GM19324 (cell line): ENCODE measurements at regions not wholly inside any gene's neighbourhood (a gene's known extent, or its start where the extent isn't known, plus 50 kb on each side); places are given as distances from the start of the nearest gene placed in this dataset.

Experiments
- ATAC-seq: cut with Tn5 transposase; IDR thresholded peaks from one replicate; pipeline ENCODE4 v1.9.1; 2021; ENCODE audit warnings: mild to moderate bottlenecking, moderate library complexity; ENCODE audit not compliant: unreplicated experiment, low FRiP score

DNA sequence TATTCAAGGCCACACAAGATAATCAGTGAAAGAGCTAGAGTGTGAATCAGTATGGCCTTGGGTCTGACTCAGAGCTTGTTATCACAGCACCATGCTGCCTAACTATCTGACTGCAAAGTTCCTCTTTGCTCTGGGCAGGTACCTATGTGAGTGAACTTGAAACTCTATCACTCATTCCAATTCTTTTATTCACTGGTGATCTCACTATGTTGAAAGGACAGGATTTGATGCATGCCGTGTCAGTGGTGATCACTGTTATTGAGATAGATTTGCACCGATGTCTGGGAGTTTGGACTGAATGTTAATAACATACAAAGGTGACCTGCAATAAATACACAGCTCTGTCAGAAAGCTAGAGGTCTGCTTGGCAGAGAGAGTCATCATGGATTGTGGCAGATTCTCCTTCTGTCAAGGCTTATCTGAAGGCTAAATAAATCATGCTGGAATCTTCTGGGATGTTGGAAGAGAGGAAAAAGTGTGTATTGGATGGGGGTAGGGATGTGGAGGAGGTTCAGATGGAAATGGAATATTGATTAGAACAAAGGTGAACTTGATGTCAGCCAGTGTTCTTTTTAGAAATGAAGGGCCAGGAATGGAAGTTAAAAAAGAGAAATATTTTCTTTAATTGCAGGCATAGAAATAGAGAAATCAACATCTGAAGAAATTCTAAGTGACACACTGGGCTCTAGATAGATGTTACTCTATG, 91.8 kb upstream of the TNC start:
- no peak for ATAC-seq

- no peak for ATAC-seq
Measured at GRCh38 chr9:115210699-115211098, 92.7 kb upstream of the TNC start.

- peak; percentile 74 for ATAC-seq
Measured at GRCh38 chr9:115211413-115212124, 93.6 kb upstream of the TNC start.

DNA sequence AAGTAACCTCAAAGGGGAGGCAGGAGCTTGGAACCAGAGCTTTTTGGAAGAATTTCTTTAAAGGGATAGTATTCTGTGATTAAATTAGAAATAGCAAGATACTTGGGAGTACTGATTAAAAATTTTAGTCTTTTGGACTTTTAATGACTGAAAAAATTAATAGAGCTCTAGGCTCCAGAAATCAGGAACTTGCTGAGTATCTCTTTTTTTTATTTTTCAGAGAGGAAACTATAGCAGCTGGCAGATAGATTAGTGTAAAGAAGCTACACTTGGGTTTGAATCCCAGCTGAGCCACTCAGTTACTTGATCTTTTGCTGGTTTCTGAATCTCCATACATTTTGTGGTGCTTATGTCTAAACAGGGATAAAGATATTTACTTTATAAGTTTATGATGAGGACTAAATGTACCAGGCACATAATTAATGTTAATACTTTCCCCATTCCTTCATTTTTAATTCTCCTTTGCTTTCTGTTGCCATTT, 94.2 kb upstream of the TNC start:
- no peak for ATAC-seq

- ATAC-seq, result no peak
Measured at GRCh38 chr9:115212832-115213231, 94.9 kb upstream of the TNC start.

GRCh38 chr9:115213818-115214334, 95.9 kb upstream of the TNC start:
- ATAC-seq, result no peak

DNA sequence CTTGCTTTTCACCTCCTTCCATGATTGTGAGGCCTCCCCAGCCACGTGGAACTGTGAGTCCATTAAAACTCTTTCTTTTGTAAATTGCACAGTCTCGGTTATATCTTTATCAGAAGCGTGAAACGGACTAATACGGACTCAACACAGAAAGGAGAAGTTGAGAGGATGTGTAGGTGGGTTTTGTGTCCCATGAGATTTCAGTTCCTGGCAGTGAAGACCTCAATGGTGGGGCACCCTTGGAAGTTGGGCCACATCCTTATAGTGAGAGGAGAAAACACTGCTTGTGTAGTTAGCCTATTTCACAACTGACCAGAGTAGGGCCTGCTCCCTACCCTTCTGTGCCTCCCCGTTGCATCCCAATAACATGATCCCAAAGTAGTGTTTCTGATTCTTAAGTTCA, 98.9 kb upstream of the TNC start:
- ATAC-seq, result no peak

GRCh38 chr9:115220319-115221005, 102.5 kb upstream of the TNC start:
- ATAC-seq, result no peak

- ATAC-seq, result no peak
Measured at GRCh38 chr9:115223471-115223870, 105.5 kb upstream of the TNC start.

DNA sequence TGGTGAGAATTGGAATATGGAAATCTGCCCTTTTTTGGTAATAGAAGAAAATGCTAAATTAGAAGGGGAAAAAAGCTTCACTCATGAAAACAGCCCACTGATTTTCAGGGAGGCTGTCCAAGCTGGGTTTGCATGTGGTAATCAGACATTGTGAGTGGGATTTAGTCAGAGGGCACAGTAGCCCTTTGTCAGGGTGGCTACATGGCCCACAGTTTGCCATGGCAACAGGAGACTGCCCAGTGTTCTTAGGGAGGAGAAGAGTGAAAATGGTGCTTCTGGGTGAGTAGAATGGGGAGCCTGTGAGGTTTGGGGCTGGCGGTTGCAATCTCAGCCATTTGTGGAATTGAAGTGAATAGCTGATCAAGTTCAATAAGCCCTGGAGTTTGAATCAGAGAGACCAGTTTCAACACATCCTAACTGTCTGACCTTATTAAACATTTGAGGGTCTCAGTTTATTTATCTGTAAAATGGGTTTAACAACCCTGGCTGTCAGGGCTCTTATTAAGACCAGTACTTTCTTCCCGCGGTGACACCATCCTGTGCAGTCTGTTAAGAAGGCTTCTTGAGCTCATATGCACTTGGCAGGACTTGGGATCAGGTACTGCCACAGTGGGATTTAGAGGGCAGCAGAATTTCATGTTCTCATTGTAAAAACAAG, 107.6 kb upstream of the TNC start:
- no peak for ATAC-seq

DNA sequence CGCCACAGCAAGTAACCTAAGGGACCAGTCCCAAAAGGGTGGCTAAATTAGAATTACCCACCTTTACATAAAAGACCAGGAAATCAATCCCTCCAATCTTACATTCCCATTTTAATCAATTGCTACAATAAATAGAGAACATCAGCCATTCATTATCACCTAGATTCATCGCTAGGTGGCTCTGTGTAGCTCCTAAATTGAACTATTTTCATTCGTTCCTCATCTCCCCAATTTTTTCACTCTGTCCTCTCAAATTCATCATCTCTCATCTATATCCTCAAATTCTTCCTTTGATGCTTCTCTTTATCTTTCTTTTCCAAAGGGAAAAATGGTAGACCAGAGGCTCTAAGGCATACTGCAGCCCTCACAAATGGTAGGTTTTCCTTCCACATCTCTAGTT, 108.2 kb upstream of the TNC start:
- ATAC-seq, result no peak

- no peak for ATAC-seq
Measured at GRCh38 chr9:115229496-115229895, 111.5 kb upstream of the TNC start.

DNA sequence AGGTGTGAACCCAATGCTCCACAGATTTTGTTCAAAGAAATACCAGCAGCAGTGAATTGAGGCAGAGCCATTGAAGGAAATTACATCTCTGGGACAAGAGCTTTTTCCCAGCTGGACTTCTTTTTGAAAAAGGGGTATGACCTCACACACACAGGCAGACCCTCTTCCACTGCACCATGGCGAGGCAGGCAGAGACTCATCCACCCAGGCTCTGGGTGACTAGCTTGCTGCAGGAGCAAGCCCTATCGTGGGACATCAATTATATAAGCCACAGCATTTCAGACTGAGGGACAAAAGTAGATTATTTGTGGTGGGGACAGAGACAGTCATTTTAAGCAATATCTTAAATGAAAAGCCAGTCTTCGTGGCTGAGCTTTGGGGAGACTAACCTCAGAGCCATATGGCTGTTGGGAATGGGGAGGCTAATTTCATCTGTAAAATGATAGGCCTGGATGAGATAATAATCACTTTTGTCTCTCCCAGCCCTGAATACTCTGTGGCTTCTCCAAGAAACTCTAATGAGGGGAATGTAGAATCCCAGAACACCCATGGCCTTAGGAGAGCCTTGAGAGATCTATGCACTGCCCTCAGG, 113.1 kb upstream of the TNC start:
- no peak for ATAC-seq

DNA sequence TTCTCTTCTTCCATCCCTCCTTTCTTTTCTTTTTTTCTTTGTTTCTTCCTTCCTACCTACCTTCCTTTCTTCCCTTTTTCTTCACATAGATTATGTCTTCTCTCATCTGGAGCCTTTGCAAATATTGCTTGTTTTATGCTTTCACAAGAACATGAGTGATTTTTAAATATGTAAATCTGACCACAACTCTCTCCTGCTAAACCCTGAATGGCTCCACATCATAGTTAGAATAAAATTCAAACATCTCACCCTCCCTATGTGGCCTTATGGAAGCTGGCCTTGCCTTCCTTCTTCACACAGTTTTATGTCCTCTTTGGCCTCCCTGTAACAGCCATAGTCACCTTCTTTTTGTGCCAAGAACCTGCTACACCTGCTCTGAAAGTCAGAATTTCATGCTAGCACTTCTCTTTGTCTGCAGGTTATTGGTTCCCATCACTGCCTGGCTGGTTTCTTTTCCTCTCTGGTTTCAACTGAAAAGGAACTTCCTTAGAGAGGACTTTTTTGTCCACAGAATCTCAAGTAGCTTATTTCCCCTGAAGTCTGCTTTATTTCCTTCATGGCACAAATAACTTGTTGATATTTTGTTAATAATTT, 114.3 kb upstream of the TNC start:
- no peak for ATAC-seq

- ATAC-seq, result no peak
Measured at GRCh38 chr9:115234094-115234493, 116.1 kb upstream of the TNC start.

DNA sequence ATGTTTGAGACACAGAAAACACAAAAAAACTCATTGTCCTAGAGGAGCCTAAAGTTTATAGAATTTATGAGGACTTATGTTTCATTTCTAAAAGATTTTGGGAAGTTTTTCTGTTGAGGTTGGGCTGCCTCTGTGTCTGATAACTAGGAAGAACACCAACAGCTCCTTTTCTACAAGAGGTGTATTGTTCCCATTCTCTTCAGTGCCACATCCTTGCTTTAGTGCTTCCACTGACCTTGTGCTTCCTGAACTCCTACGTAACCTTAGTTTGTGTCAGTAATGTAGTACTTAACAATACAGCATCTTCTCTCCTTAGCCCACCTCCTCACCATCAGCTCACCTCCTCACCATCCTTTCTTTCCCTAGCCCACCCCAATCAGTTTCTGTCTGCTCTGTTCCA, 117.3 kb upstream of the TNC start:
- no peak for ATAC-seq

- ATAC-seq, result no peak
Measured at GRCh38 chr9:115237385-115237998, 119.5 kb upstream of the TNC start.

DNA sequence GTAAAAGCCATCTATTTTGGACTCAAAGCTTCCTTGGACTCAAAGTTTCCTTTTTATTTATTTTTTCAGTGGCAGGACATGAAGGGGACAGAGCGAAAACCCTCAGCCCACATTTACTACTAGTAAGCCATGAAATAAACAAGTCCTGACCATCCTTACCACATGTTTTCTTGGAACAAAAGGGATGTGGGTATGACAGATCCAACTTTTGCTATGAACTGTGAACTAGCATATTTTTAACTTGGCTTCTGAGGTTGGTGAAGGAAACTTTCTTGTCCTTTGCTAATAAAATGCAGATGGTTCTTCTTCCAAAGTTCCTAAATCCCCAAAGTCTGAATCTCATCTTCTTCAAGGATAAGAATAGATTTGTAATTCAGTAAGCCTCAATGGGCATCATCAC, 122.7 kb upstream of the TNC start:
- no peak for ATAC-seq

DNA sequence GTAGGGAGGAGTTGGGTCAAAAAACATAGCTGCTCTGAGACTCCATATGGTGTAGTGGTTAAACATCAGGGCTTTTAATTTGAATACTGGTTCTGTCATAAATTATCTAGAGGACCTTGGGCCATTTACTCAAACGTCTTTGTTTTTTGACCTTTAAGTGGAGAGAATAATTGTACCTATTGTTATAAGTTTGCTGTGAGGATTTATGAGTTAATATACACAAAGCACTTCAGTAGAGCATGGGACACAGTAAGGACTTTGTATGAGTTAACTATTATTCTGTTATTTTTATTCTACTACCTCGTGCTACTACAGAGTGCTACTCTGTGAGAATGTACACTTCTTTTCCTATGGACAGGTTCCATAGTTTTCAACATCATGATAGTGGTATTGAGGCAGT, 123.7 kb upstream of the TNC start:
- no peak for ATAC-seq

DNA sequence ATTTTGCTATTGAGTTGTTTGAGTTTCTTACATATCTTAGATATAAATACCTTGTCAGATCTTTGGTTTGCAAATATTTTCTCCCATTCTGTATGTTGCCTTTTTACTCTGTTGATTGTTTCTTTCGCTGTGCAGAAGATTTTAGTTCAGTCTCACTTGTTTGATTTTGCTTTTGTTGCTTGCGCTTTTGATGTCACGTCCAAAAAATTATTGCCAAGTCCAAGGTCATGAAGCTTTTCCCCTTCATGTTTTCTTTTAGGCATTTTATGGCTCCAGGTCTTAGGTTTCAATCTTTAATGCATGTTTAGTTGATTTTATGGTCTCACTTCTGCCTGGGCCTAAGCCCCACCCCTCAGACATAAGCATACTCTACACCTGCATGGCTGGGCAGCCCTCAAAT, 131.5 kb upstream of the TNC start:
- ATAC-seq, result no peak
